NCI-H748 treated with DMSO at 0.1 percent for 48 hours (cell line): ENCODE measurements at regions not wholly inside any gene's neighbourhood (a gene's known extent, or its start where the extent isn't known, plus 50 kb on each side); places are given as distances from the start of the nearest gene placed in this dataset.

ENCODE experiments used
- DNase-seq: peaks from one replicate; lab custom pipeline; 2025; lab: John Stamatoyannopoulos, UW

- no peak for DNase-seq
Observed at GRCh38 chr5:101929628-101930027, 366.5 kb downstream of the SLCO4C1 start.

GRCh38 chr5:101917166-101917565 lies 378.9 kb downstream of the SLCO4C1 start:
- DNase-seq = no peak

GRCh38 chr5:101915554-101915953 lies 380.5 kb downstream of the SLCO4C1 start:
- DNase-seq = no peak

- no peak for DNase-seq
Observed at GRCh38 chr5:101904736-101905135, 391.3 kb downstream of the SLCO4C1 start.

GRCh38 chr5:101897914-101898313 lies 398.2 kb downstream of the SLCO4C1 start:
- DNase-seq = peak; percentile 13

- DNase-seq = no peak
Observed at GRCh38 chr5:101894985-101895384, 401.1 kb downstream of the SLCO4C1 start.

- DNase-seq = no peak
Observed at GRCh38 chr5:101878190-101878589, 417.9 kb downstream of the SLCO4C1 start.

- no peak for DNase-seq
Observed at GRCh38 chr5:101877451-101877850, 418.6 kb downstream of the SLCO4C1 start.

GRCh38 chr5:101866473-101866872 lies 429.6 kb downstream of the SLCO4C1 start:
- DNase-seq = no peak

- DNase-seq = no peak
Observed at GRCh38 chr5:101860563-101860962, 435.5 kb downstream of the SLCO4C1 start.

- DNase-seq = no peak
Observed at GRCh38 chr5:101860145-101860544, 435.9 kb downstream of the SLCO4C1 start.

- DNase-seq = no peak
Observed at GRCh38 chr5:101846496-101846895, 449.6 kb downstream of the SLCO4C1 start.

GRCh38 chr5:101843055-101843454 lies 453.0 kb downstream of the SLCO4C1 start:
- no peak for DNase-seq

- no peak for DNase-seq
Observed at GRCh38 chr5:101838435-101838834, 457.6 kb downstream of the SLCO4C1 start.

- no peak for DNase-seq
Observed at GRCh38 chr5:101829255-101829654, 466.8 kb downstream of the SLCO4C1 start.

- DNase-seq = no peak
Observed at GRCh38 chr5:101811466-101811865, 484.6 kb downstream of the SLCO4C1 start.

- no peak for DNase-seq
Observed at GRCh38 chr5:101806410-101806809, 489.7 kb downstream of the SLCO4C1 start.

- no peak for DNase-seq
Observed at GRCh38 chr5:101796427-101796826, 499.7 kb downstream of the SLCO4C1 start.

GRCh38 chr5:101788797-101789196 lies 507.3 kb downstream of the SLCO4C1 start:
- DNase-seq = no peak

- DNase-seq = no peak
Observed at GRCh38 chr5:101785090-101785489, 511.0 kb downstream of the SLCO4C1 start.

GRCh38 chr5:101783241-101784013 lies 512.7 kb downstream of the SLCO4C1 start:
- DNase-seq = peak; percentile 34

GRCh38 chr5:101782352-101783103 lies 513.6 kb downstream of the SLCO4C1 start:
- peak; percentile 69 for DNase-seq

- DNase-seq = no peak
Observed at GRCh38 chr5:101751105-101751504, 545.0 kb downstream of the SLCO4C1 start.
